GM20000 (cell line): ENCODE measurements at regions not wholly inside any gene's neighbourhood (a gene's known extent, or its start where the extent isn't known, plus 50 kb on each side); places are given as distances from the start of the nearest gene placed in this dataset.

ENCODE experiments used
- DNase-seq: peaks from one replicate; pipeline ENCODE4 v3.0.0; 2012; ENCODE audit warnings: low spot score
- TF ChIP-seq, protein P1 (sequence below): IDR thresholded peaks from 2 replicates; pipeline ENCODE4 v1.5.1; 2012; ENCODE audit warnings: mild to moderate bottlenecking, control low read depth; ENCODE audit errors: extremely low read depth, missing control alignments

DNA sequence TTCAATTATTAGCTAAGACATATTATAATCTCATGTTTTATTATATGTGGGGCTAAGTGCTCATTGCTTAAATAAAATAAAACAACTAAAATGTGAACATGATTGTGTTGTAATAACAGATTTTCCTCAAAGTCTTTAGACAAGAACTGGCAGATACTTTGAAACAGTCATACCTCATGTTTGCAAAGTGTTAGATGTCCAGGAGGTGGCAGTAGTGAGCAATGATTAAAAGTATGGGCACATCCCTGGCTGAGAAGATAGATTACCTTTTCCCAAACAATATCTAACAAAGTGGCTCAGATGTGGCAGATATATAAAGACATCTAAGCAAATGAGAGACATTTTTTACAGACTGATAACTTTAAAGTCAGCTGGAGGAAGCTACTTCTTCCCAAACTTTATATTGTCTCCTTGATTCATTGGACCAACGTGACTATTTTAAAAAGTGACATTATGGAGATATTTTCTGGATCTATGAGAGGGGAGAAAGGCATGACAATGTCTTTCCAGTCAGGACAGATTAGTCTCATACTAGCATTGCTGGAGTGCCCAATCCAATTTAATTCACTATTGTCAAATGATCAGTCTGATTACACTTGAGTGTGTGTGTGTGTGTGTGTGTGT is 269.8 kb downstream of the S1PR1 start:
- DNase-seq, result peak; percentile 46
- TF ChIP-seq, protein P1, sequence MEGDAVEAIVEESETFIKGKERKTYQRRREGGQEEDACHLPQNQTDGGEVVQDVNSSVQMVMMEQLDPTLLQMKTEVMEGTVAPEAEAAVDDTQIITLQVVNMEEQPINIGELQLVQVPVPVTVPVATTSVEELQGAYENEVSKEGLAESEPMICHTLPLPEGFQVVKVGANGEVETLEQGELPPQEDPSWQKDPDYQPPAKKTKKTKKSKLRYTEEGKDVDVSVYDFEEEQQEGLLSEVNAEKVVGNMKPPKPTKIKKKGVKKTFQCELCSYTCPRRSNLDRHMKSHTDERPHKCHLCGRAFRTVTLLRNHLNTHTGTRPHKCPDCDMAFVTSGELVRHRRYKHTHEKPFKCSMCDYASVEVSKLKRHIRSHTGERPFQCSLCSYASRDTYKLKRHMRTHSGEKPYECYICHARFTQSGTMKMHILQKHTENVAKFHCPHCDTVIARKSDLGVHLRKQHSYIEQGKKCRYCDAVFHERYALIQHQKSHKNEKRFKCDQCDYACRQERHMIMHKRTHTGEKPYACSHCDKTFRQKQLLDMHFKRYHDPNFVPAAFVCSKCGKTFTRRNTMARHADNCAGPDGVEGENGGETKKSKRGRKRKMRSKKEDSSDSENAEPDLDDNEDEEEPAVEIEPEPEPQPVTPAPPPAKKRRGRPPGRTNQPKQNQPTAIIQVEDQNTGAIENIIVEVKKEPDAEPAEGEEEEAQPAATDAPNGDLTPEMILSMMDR, result peak; percentile 46

DNA sequence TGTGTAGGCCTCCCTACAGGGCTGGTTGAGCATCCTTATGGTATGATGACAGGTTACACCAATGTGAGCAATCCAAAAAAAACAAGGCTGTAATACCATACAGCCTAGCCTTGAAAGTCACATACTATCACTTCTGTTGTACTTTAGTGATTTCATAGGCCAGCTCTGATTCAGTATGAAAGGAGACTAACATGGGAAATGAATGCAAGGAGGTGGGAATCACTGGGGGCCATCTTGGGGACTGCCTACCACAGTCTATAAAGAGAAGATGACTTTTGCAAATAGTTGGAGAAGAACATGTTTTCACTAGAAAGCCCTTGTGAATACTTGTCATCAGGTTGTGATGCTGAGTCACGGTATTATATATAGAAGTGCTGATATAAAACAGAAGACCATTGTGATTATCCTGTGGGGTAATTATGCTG is 270.7 kb downstream of the S1PR1 start:
- TF ChIP-seq, protein P1, result no peak
- no peak for DNase-seq

DNA sequence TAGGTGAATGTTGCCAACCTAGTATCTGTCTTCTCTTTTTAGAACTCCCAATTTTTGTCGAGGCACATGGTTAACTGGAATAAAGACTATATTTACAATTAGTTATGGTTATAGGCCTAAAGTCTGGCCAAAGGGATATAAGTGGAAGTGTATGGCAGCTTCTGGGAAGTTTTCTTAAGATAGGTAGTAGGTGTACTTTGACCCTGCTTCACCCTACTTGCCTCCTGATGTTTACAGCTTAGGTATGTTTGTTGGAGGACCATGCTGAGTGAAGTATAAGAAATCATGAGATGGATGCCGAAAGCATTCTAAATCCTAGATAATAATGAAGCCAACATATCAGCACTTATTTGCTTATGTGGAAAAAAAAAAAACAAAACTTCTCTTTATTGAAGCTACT is 272.1 kb downstream of the S1PR1 start:
- DNase-seq, result no peak
- TF ChIP-seq, protein P1, result no peak

DNA sequence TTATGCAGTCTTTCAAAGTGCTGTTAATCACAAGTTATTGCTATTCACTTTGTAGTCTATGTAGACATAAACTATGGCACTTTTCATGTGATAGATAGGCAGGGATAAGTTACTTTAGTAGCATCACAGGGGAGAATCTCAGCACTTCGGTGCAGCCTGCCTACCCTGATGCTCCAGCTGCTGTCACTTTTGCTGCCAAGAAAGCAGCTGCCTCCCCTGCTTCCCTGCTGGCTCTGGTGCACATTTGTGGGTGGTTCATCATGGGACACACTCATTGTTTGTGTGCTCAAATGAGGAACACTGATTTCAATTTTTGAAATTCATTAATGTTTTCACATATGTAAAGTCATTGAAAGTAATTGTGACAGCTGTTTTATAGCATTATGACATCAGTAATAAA is 272.6 kb downstream of the S1PR1 start:
- DNase-seq, result no peak
- TF ChIP-seq, protein P1, result no peak

DNA sequence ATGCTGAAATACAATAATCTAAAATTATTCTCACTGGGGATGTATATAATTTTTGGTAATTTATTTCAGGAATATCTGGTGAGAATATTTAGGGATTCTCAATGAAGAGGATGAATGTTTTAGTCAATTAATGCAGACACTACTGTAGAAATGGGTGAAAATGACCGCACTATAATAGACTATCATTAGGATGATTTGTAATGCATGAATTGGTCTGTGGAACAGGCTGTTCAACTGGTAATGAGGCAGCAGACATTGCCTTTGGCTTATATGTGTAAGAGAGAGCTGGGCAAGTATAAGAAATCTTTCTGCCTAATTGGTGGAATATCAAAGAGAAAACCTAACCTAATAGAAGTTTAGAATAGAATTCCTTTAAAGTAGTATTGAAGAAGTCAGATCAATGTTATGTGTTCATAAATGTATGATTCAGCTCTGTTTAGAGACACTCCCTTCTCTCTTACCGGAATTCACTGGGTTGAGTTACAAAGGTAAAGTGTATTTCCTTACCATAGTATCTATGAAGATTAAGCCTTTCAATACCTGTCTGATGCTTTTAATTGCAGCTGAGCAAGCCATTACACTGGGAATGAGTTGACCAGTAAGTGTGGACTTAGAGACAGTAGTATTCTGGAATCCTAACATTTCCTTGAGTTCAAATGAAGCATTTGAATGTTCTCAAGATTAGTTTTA is 274.5 kb downstream of the S1PR1 start:
- TF ChIP-seq, protein P1, result no peak
- DNase-seq, result no peak

DNA sequence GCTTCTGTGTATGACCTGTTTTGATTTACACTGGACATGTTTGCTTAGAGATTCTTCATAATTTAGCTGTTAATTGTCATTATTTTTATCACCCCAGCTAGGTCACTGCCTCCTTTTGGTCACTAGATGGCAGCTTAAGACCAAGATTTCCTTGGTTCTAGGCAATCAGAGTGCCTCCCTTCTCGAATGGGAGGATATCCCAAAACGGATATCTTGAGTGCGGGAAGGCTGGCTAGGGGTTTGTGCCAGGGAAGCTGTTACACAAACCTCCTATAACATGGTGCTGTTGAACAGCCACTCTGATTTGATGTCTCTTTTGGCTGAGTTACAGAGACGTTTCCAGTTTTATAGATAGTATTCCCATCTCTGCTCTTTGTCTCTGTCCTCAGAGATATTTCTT is 283.5 kb downstream of the S1PR1 start:
- TF ChIP-seq, protein P1, result peak; percentile 76
- DNase-seq, result peak; percentile 33

DNA sequence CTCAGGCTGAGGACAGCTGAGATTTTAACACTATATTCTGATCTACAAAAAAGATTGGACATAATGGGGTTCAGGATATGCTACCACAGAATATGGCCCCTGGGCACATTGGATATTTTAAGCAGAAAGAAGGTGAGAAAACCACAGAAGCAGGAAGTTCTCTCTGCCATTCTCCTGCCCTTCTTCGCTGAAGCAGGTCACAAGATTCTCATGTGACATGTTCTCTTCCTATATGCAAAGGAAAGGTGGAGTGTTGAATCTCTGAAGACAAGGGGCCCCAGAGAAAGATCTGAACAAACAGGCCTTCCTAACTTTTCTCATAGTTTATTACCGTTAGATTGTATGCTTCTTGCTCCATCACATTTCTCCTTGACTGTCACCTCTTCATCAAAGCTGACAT is 285.7 kb downstream of the S1PR1 start:
- no peak for DNase-seq
- TF ChIP-seq, protein P1, result no peak
